A549 (cell line): ENCODE measurements at regions not wholly inside any gene's neighbourhood (a gene's known extent, or its start where the extent isn't known, plus 50 kb on each side); places are given as distances from the start of the nearest gene placed in this dataset.

ENCODE experiments used
- ATAC-seq, 2 experiments: fragments of 200-7000 bp in 1 of 2; fragments of >200 bp in 1 of 2; cut with Nextera tagmentation in 1 of 2; cut with Tn5 transposase in 1 of 2; 3 replicates each; pipeline versions ENCODE4 v1.8.0 to v1.9.1; 2018 to 2020; ENCODE audit warnings: mild to moderate bottlenecking in 1 of 2, moderate library complexity in 1 of 2
- CTCF ChIA-PET: fragments of 300-600 bp; sonication (Branson Sonifier 250); formaldehyde crosslinking; extraction: SDS; loops from one replicate; lab custom pipeline; 2021; ENCODE audit warnings: antibody characterized with exemption, inconsistent platforms; lab: Yijun Ruan, JAX
- POLR2A ChIA-PET: fragments of 350-600 bp; formaldehyde crosslinking; extraction: SDS; loops from one replicate; lab custom pipeline; 2021; ENCODE audit warnings: antibody characterized with exemption, inconsistent platforms; lab: Yijun Ruan, JAX
- DNase-seq, 2 experiments: peaks; one replicate each; pipeline versions ENCODE4 v3.0.0 to v3.0.0-alpha.2; 2011 to 2016; ENCODE audit warnings: low read depth in 1 of 2, low spot score in 1 of 2
- FAIRE-seq: peaks from 2 replicates; lab custom pipeline; 2011; peaks lifted over from hg19 to GRCh38; lab: Jason Lieb, UNC
- H3K27ac ChIP-seq, 2 experiments: fragments of >200 bp; sonication (Bioruptor Twin); formaldehyde crosslinking; 3 replicates each; pipeline ENCODE4 v1.5.1; 2016 to 2017
- H3K4me1 ChIP-seq: fragments of >200 bp; sonication (Bioruptor Twin); formaldehyde crosslinking; 3 replicates; pipeline ENCODE4 v1.6.1; 2016
- H3K4me2 ChIP-seq: fragments of >200 bp; sonication (Bioruptor Twin); formaldehyde crosslinking; 3 replicates; pipeline ENCODE4 v1.6.1; 2016
- H3K4me3 ChIP-seq: fragments of >200 bp; sonication (Bioruptor Twin); formaldehyde crosslinking; 3 replicates; pipeline ENCODE4 v1.5.1; 2016
- H3K9me3 ChIP-seq: fragments of >200 bp; sonication (Bioruptor Twin); formaldehyde crosslinking; 3 replicates; pipeline ENCODE4 v1.6.1; 2016
- BHLHE40 ChIP-seq: IDR thresholded peaks from 2 replicates; pipeline ENCODE4 v1.6.1; 2012; ENCODE audit warnings: low read depth, low read length, inconsistent platforms
- FOSL2 ChIP-seq, 2 experiments: fragments of 450-650 bp in 1 of 2; fragments of >200 bp in 1 of 2; sonication (Bioruptor Twin) in 1 of 2; formaldehyde crosslinking; IDR thresholded peaks; 2 replicates each; pipeline versions ENCODE4 v1.5.0 to v1.6.1; 2016 to 2020; ENCODE audit warnings: mild to moderate bottlenecking in 1 of 2, moderate library complexity in 1 of 2
- FOXS1 ChIP-seq: fragments of 250-450 bp; sonication (Bioruptor Pico); IDR thresholded peaks from 2 replicates; pipeline ENCODE4 v1.5.0; 2020; ENCODE audit warnings: mild to moderate bottlenecking, moderate library complexity
- GATA3 ChIP-seq: IDR thresholded peaks from 2 replicates; pipeline ENCODE4 v1.6.1; 2012; ENCODE audit warnings: borderline replicate concordance
- HEYL ChIP-seq: fragments of 250-450 bp; sonication (Bioruptor Pico); IDR thresholded peaks from 2 replicates; pipeline ENCODE4 v1.8.0; 2021; ENCODE audit warnings: mild to moderate bottlenecking, moderate library complexity
- JUN ChIP-seq, 2 experiments: fragments of >200 bp; sonication (Bioruptor Twin); formaldehyde crosslinking; IDR thresholded peaks; 2 replicates in 1 of 2; 3 replicates in 1 of 2; pipeline ENCODE4 v1.6.1; 2016 to 2017
- JUNB ChIP-seq: fragments of >200 bp; sonication (Bioruptor Twin); formaldehyde crosslinking; IDR thresholded peaks from 2 replicates; pipeline ENCODE4 v1.6.1; 2016
- KDM1A ChIP-seq: fragments of 200-600 bp; sonication (generic); IDR thresholded peaks from 2 replicates; pipeline ENCODE4 v1.6.1; 2016; ENCODE audit warnings: low read depth, mild to moderate bottlenecking
- MYC ChIP-seq: IDR thresholded peaks from 2 replicates; pipeline ENCODE4 v1.6.1; 2012; ENCODE audit warnings: mild to moderate bottlenecking, inconsistent platforms, low read length, improper control_type of control experiment, borderline replicate concordance
- NPAS2 ChIP-seq: fragments of 250-450 bp; sonication (Bioruptor Pico); IDR thresholded peaks from 2 replicates; pipeline ENCODE4 v1.8.0; 2022; ENCODE audit warnings: mild to moderate bottlenecking, moderate library complexity, borderline replicate concordance
- PHF8 ChIP-seq: fragments of 200-600 bp; sonication (generic); IDR thresholded peaks from 2 replicates; pipeline ENCODE4 v1.6.1; 2016; ENCODE audit warnings: low read depth, mild to moderate bottlenecking, antibody characterized with exemption, moderate library complexity, borderline replicate concordance
- RARB ChIP-seq: fragments of 250-450 bp; sonication (Bioruptor Pico); IDR thresholded peaks from 2 replicates; pipeline ENCODE4 v1.8.0; 2021; ENCODE audit warnings: mild to moderate bottlenecking, moderate library complexity
- RNF2 ChIP-seq: fragments of 200-600 bp; sonication (generic); IDR thresholded peaks from 2 replicates; pipeline ENCODE4 v1.6.1; 2016; ENCODE audit warnings: low read depth, mild to moderate bottlenecking, antibody characterized with exemption, moderate library complexity, borderline replicate concordance
- SREBF2 ChIP-seq: fragments of 450-650 bp; IDR thresholded peaks from 2 replicates; pipeline ENCODE4 v1.6.1; 2014; ENCODE audit warnings: mild to moderate bottlenecking, moderate library complexity
- TP53 ChIP-seq: fragments of 250-450 bp; sonication (Bioruptor Pico); IDR thresholded peaks from 2 replicates; pipeline ENCODE4 v1.5.0; 2021; ENCODE audit warnings: mild to moderate bottlenecking, moderate library complexity
- ZC3H11A ChIP-seq: fragments of 450-650 bp; IDR thresholded peaks from 2 replicates; pipeline ENCODE4 v1.6.1; 2014; ENCODE audit warnings: antibody characterized with exemption, mild to moderate bottlenecking
- ZNF302 ChIP-seq: fragments of 250-450 bp; sonication (Bioruptor Pico); IDR thresholded peaks from 2 replicates; pipeline ENCODE4 v1.9.0; 2021; ENCODE audit warnings: inconsistent platforms, mild to moderate bottlenecking, moderate library complexity
- ZSCAN20 ChIP-seq: fragments of 250-450 bp; sonication (Bioruptor Pico); IDR thresholded peaks from 2 replicates; pipeline ENCODE4 v1.8.0; 2022; ENCODE audit warnings: mild to moderate bottlenecking, moderate library complexity
- WGBS: methylation state at CpG from one replicate; pipeline ENCODE4 v1.1.6; 2017; ENCODE audit errors: missing lambda C conversion rate; 5-methylcytosine and 5-hydroxymethylcytosine counted together
- TF ChIP-seq, protein P1 (sequence below): fragments of 250-450 bp; sonication (Bioruptor Pico); IDR thresholded peaks from 2 replicates; pipeline ENCODE4 v1.5.0; 2021; ENCODE audit warnings: mild to moderate bottlenecking, moderate library complexity, borderline replicate concordance
- TF ChIP-seq, protein P2 (sequence below): fragments of 150-350 bp; IDR thresholded peaks from 2 replicates; pipeline ENCODE4 v1.6.1; 2014; ENCODE audit warnings: low read depth, mild to moderate bottlenecking, low read length
- TF ChIP-seq, protein P3 (sequence below): fragments of 450-650 bp; IDR thresholded peaks from 2 replicates; pipeline ENCODE4 v1.6.1; 2014; ENCODE audit warnings: antibody characterized with exemption
- TF ChIP-seq, protein P4 (sequence below): fragments of >200 bp; sonication (Bioruptor Twin); formaldehyde crosslinking; IDR thresholded peaks from 3 replicates; pipeline ENCODE4 v1.5.1; 2016
- TF ChIP-seq, protein P5 (sequence below): fragments of >200 bp; sonication (Bioruptor Twin); formaldehyde crosslinking; IDR thresholded peaks from 3 replicates; pipeline ENCODE4 v1.6.1; 2016
- TF ChIP-seq, protein P6 (sequence below): fragments of >200 bp; sonication (Bioruptor Twin); formaldehyde crosslinking; IDR thresholded peaks from 2 replicates; pipeline ENCODE4 v1.6.1; 2016

DNA sequence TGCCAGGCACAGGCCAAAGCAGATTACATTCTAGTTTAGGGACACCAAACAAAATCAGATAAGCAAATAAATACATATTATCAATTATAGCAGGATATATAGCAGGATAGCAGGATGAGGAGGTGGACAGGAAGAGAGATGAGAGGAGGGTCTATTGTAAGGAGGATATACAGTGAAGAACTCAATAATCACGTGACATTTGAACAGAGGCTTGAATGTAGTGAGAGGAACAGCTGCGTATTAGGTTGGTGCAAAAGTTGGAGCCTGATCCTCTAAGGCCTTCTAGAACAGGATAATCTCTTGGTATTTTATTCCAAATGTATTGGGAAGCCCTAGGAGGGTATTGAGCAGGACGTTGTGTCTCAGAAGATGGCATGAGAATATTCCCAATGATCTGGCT lies 136.7 kb downstream of the CYLD start:
- TF ChIP-seq TP53 (no peak), GATA3 (no peak)
- TF ChIP-seq, protein P1, sequence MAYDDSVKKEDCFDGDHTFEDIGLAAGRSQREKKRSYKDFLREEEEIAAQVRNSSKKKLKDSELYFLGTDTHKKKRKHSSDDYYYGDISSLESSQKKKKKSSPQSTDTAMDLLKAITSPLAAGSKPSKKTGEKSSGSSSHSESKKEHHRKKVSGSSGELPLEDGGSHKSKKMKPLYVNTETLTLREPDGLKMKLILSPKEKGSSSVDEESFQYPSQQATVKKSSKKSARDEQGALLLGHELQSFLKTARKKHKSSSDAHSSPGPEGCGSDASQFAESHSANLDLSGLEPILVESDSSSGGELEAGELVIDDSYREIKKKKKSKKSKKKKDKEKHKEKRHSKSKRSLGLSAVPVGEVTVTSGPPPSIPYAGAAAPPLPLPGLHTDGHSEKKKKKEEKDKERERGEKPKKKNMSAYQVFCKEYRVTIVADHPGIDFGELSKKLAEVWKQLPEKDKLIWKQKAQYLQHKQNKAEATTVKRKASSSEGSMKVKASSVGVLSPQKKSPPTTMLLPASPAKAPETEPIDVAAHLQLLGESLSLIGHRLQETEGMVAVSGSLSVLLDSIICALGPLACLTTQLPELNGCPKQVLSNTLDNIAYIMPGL (CRISPR knock-in tag): no peak
- TF ChIP-seq, protein P2, sequence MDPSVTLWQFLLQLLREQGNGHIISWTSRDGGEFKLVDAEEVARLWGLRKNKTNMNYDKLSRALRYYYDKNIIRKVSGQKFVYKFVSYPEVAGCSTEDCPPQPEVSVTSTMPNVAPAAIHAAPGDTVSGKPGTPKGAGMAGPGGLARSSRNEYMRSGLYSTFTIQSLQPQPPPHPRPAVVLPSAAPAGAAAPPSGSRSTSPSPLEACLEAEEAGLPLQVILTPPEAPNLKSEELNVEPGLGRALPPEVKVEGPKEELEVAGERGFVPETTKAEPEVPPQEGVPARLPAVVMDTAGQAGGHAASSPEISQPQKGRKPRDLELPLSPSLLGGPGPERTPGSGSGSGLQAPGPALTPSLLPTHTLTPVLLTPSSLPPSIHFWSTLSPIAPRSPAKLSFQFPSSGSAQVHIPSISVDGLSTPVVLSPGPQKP: no peak

DNA sequence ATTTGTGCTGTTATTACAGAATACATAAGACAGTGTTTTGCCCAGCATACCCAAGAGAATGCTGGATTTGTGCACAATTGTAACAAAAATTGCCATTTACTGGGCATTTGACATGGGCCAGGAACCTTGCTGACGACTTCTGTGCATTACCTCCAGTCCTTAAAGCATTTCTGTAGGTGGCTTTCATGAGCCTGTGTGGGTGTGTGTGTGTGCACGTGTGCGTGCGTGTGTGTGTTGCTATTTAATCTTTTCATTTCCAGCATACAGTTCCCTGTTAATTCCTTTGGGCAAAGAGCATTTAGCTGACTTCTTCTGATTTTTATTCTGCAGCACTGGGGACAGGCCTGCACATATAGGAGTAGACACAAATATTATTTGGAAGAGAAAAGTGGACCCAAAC lies 134.4 kb downstream of the CYLD start:
- DNase-seq: no peak
- Histone ChIP-seq H3K4me3 (no peak overlapping the region), H3K9me3 (no peaks in the 10 kb centered on the region; the same call in 1 of the 3 replicates), H3K4me2 (no peak overlapping the region), H3K27ac (no peak overlapping the region), H3K4me1 (no peaks in the 10 kb centered on the region)
- ChIA-PET CTCF (interaction anchor here (1.1 to 1.2 kb wide), 2 partner anchors 10 to 70 kb away, joined by 3 to 4 read pairs; no protein-coding TSS in a partner anchor), POLR2A (no interaction called here)
- WGBS: 7% methylated on average over 4 of the region's 4 CpGs
- FAIRE-seq: no peak
- ATAC-seq: no peak
- TF ChIP-seq RARB (CRISPR knock-in tag) (no peak), JUN (IDR thresholded peaks at IDR 0.05) (no peak), HEYL (CRISPR knock-in tag) (no peak), MYC (no peak), PHF8 (no peak), ZNF302 (CRISPR knock-in tag) (no peak), ZSCAN20 (CRISPR knock-in tag) (no peak), NPAS2 (CRISPR knock-in tag) (no peak)
- TF ChIP-seq, protein P3, sequence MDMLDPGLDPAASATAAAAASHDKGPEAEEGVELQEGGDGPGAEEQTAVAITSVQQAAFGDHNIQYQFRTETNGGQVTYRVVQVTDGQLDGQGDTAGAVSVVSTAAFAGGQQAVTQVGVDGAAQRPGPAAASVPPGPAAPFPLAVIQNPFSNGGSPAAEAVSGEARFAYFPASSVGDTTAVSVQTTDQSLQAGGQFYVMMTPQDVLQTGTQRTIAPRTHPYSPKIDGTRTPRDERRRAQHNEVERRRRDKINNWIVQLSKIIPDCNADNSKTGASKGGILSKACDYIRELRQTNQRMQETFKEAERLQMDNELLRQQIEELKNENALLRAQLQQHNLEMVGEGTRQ: no peak

More for the DNA sequence above, 136.7 kb downstream of the CYLD start:
- H3K4me1 ChIP-seq: no peaks in the 10 kb centered on the region
- POLR2A ChIA-PET: no interaction called here
- CTCF ChIA-PET: interaction anchor here (0.8 kb wide), 1 partner anchor 35 kb away, joined by 3 read pairs; no protein-coding TSS in a partner anchor
- H3K27ac ChIP-seq: no peak overlapping the region
- no peak overlapping the region for H3K4me2 ChIP-seq
- H3K9me3 ChIP-seq: no peaks in the 10 kb centered on the region
- H3K4me3 ChIP-seq: no peak overlapping the region
- DNase-seq (no peak), FAIRE-seq (no peak), ATAC-seq (no peak)
- 28% methylated on average over 3 of the region's 3 CpGs for WGBS

DNA sequence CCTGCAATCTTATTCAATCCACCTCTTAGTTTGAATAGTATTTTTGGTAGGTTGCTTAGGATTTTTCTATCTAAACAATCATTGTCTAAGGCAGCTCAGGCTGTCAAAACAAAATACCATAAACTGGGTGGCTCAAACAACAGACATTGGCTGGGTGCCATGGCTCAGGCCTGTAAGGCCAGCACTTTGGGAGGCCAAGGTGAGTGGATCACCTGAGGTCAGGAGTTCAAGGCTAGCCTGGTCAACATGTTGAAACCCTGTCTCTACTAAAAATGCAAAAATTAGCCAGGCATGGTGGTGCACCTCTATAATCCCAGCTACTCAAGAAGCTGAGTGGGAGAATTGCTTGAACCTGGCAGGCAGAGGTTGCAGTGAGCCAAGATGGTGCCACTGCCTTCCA lies 126.7 kb downstream of the CYLD start:
- DNase-seq (no peak), FAIRE-seq (no peak), ATAC-seq (no peak)
- H3K27ac ChIP-seq: no peak overlapping the region
- H3K9me3 ChIP-seq: peaks cover 2% of the 10 kb centered on the region; the same call in 2 of the 3 replicates
- ChIA-PET CTCF (no interaction called here), POLR2A (no interaction called here)
- no peak overlapping the region for H3K4me2 ChIP-seq
- H3K4me1 ChIP-seq: no peaks in the 10 kb centered on the region
- no peak overlapping the region for H3K4me3 ChIP-seq
- TF ChIP-seq RNF2: no peak
- TF ChIP-seq ZC3H11A: no peak
- no peak for TF ChIP-seq SREBF2
- TF ChIP-seq FOSL2 (IDR thresholded peaks at IDR 0.05): no peak
- TF ChIP-seq FOSL2 (CRISPR knock-in tag; IDR thresholded peaks at IDR 0.05): no peak
- TF ChIP-seq FOXS1 (CRISPR knock-in tag): no peak
- no peak for TF ChIP-seq HEYL (CRISPR knock-in tag)
- TF ChIP-seq, protein P4, sequence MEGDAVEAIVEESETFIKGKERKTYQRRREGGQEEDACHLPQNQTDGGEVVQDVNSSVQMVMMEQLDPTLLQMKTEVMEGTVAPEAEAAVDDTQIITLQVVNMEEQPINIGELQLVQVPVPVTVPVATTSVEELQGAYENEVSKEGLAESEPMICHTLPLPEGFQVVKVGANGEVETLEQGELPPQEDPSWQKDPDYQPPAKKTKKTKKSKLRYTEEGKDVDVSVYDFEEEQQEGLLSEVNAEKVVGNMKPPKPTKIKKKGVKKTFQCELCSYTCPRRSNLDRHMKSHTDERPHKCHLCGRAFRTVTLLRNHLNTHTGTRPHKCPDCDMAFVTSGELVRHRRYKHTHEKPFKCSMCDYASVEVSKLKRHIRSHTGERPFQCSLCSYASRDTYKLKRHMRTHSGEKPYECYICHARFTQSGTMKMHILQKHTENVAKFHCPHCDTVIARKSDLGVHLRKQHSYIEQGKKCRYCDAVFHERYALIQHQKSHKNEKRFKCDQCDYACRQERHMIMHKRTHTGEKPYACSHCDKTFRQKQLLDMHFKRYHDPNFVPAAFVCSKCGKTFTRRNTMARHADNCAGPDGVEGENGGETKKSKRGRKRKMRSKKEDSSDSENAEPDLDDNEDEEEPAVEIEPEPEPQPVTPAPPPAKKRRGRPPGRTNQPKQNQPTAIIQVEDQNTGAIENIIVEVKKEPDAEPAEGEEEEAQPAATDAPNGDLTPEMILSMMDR: no peak
- TF ChIP-seq MYC: no peak
- TF ChIP-seq, protein P1 (CRISPR knock-in tag): no peak
- no peak for TF ChIP-seq BHLHE40
- TF ChIP-seq, protein P5, sequence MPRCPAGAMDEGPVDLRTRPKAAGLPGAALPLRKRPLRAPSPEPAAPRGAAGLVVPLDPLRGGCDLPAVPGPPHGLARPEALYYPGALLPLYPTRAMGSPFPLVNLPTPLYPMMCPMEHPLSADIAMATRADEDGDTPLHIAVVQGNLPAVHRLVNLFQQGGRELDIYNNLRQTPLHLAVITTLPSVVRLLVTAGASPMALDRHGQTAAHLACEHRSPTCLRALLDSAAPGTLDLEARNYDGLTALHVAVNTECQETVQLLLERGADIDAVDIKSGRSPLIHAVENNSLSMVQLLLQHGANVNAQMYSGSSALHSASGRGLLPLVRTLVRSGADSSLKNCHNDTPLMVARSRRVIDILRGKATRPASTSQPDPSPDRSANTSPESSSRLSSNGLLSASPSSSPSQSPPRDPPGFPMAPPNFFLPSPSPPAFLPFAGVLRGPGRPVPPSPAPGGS: no peak
- no peak for TF ChIP-seq JUNB
- no peak for TF ChIP-seq RARB (CRISPR knock-in tag)
- no peak for TF ChIP-seq KDM1A
- TF ChIP-seq, protein P6, sequence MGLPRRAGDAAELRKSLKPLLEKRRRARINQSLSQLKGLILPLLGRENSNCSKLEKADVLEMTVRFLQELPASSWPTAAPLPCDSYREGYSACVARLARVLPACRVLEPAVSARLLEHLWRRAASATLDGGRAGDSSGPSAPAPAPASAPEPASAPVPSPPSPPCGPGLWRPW: no peak
- TF ChIP-seq NPAS2 (CRISPR knock-in tag): no peak
